AG08396 (cell line): ENCODE measurements at regions not wholly inside any gene's neighbourhood (a gene's known extent, or its start where the extent isn't known, plus 50 kb on each side); places are given as distances from the start of the nearest gene placed in this dataset.

ENCODE experiments used
- DNase-seq: peaks from one replicate; pipeline ENCODE4 v3.0.0; 2012; ENCODE audit warnings: low spot score, mixed read lengths

DNA sequence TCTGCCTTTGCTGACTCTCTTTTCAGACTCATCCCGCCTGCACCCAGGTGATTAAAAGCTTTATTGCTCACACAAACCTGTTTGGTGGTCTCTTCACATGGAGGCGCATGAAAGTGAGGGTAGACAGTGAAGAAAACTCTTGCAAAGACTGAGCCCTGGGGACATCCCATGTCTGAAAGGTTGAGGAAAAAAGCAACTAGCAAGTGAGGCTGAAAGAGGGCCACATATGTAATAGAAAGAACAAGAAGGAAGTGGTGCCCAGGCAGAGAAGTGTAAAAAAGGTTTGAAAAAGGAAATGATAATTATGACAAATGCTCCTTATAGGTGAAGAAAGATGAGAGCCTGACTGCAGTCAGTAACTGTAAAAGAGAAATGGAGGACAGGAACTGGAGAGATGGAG, 115.9 kb upstream of the NEK7 start:
- no peak for DNase-seq

DNA sequence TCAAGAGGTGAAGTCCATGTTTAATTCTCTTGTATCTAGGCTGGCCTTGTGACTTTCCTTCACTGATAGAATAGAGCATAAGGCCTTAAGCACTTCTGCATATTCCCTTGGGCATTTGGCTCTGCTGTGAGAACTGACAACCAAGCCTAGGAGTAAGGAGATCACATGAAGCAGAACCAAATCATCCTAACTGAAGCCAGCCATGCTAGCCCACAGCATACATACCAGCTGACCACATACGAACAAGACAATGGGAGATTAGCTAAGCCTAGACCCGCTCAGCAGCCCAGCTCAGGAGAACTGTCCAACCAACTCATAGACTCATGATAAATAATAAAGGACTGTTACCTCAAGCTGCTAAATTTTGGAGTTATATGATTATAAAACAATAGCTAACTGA, 114.6 kb upstream of the NEK7 start:
- DNase-seq, result no peak

DNA sequence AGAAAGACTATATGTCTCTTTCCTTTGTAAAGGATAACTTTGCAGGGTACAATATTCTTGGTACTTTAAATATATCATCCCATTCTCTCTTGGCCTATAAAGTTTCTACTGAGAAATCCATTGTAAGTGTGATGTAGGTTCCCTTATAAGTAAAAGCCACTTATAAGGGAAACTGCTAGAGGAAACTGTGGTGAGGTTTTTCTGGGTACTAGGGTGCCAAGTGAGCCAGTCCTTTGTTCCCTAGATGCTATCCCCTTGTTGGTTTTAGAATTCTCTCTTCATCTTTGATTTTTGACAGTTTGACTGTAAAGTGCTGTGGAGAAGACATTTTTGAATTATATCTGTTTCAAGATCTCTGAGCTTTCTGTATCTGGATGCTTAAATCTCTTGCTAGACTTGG, 108.9 kb upstream of the NEK7 start:
- no peak for DNase-seq

DNA sequence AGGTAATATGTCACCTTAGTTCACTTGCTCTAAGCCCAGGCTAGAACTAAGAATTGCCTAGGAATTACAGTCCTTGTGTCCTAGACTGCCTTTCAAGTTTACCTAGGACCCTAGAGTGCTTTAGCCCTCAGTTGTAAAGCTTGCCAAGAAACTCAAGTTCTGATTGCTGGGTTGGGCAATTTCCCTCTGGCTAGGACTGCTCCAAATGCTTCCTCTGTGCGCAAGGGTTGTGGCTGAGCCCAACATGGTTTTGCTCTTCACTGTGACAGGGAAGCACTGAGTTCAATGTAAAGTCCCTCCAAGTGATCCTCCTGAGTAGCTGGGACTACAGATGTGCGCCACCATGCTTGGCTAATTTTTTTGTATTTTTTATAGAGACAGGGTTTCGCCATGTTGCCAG, 102.3 kb upstream of the NEK7 start:
- no peak for DNase-seq

DNA sequence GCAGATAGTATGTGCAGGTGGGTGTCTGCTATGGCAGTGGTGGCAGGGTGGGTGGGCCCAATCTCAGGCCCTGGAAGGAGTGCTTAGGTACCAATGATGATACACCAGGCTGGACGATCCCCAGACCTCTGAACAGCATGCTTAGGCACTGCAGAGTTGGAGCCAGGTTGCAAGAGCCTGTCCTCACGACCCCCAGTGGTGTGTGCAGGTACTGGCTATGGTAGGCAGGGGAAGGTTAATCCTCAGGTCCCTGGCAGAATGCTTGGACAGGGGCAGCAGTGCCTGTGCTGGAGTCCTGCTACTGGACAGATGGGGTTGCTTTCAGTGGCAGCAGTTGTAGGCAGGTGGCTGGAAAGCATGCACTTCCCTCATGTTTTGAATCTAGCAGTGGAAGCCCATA, 100.5 kb upstream of the NEK7 start:
- DNase-seq, result no peak

DNA sequence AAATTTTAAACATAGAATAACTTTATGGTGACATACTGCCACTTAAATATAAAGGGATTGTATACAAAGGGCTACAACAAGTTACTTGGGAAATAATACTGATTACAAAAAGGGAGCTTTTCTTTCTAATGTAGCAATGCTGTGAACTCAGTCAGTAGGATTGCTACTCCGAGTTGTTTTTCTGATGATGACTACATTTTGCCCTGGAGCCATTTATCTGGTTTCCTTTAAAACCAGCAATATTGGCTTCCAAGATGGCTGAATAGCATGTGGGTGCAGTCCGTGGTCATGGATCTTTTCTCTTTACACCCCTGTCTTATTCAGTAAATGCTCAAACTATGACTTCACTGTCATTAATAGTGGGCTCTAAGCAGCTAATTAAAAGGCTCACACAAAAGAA, 92.6 kb upstream of the NEK7 start:
- no peak for DNase-seq

DNA sequence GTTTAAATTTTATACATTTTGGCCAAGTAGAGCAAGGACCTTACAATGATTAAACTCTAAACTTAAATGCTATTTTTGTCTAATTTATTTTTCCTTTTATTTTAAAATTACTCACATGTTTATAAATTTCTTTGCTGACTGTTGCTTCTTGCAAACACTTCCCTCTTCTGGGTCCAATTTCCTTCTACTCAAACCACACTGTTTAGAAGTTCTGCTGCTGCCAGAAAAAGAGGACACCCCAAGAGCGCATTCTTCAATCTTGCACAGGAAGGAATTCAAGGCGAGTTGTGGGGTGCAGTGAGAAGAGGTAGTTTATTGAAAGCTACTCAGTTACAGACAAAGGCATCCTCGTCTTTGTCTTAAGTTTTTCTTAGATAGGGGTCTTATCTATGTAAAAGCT, 88.5 kb upstream of the NEK7 start:
- DNase-seq, result peak; percentile 9

DNA sequence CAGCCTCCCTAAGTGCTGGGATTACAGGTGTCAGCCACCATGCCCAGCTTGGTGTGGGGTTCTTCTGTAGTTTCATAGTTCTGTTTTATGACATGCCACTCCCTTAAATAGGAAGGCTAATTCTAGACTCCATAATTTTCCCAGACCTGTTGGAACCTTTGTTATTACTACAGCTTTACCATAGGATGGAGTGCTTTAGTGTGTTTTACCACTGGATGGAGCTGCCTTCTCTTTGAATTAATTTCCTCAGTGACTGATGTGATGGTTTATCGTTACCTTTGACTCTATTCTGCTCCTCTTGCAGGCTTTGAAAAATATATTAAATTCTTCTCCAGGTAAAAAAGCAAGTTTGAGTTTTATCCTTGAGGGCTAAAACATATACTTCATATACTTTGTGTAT, 84.6 kb upstream of the NEK7 start:
- DNase-seq, result no peak

DNA sequence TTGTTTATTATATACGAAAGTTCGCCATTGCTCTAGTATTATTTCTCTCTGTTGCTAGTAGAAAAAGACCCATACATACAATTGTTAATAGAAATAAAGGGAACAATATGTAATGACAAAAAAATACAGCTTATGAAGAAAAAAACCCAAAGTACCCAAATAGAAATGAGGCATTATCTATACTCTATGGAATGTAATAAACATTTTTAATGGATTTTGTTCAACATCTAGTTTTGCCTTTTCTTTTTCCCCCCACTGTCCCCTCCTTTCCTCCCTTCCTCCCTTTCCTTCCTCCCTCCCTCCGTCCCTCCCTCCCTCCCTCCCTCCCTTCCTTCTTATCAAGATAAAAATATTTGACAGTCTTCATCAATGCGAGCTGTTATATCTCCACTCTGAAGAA, 81.5 kb upstream of the NEK7 start:
- DNase-seq, result no peak

DNA sequence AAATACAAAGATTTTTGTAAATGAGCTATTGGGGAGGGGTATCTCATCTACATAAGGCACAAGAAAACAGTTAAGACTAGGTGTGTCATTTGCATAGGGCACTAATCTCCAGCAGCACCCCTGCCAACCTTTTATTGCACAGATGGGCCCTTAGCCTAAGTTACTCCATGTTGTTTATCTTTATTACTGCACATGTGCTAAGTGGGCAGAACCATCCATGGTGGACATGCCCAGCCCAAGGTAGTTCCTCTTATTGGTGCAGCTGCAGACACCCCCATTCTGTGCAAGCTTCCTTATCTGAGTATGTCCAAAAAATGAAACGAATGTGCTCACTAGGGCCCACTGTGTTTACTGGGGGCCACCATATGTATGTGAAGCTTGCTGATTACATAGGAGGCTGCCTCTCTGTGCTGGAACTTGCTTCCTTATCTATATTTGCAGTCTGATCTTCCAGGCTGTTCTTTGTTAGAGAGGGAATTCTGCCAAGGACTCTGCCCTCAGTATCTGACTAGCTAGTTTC, 77.3 kb upstream of the NEK7 start:
- no peak for DNase-seq

DNA sequence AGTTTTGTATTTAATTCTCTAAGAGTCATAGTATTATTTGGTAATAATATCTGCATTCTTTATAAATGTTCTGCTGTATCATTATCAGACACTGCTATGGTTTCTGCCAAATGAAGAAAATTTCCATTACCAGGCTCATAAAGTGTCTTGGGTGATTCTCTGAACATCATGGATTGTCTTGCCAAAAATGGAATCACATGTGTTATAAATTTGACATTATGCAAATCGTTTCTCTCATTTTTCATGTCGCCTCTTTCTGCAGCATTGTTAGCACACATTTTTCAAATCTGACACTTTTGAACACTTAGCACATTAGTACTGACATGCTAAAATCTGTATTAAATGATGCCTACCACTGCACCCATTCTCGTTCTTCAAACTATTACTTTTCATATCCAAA, 74.2 kb upstream of the NEK7 start:
- no peak for DNase-seq

DNA sequence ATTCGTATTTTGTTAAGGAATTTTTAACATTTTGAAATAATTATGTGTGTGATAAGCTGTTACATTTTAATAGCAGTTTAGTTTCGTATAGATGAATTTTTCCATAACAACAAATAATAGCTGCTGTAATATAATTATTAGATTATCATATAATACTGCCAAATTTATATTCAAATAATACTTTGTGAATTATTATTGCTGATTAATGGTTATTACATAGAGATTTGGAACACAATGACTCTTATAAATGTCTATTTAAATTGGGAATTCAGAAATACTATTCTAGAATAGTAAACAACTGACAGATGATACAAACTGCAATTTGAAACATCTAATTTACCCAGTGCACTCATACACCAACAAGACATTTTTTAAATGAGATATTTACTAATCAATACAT, 73.2 kb upstream of the NEK7 start:
- no peak for DNase-seq

DNA sequence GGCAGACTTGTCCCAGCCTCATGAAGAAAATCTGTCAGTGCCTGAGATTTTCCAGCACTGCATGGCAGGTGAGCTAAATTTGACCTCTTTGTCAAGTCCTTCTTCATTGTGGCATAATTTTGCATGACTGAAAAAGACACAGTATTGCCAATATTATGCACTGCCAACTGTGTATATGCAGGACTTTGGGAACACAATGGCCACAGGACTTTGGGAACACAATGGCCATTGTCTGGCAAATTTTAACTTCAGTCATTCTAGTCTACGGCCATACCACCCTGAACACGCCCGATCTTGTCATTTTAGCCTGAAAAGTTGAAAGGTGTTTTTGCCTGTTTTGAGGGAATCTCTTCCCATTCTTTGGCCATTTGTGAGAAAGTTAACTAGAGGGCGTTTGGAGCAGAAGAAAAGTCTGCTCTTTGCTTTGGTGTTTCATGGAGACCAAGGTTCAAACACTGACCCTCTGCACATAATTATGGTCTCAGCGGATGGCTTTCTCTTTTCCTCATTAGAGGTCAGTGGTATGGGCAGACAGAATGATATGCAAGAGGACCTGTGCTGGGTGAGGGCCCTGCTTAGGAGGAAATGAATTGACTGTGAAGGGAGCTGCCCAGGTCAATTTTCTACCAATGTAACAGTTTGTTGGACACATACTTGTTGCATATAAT, 72.4 kb upstream of the NEK7 start:
- no peak for DNase-seq

DNA sequence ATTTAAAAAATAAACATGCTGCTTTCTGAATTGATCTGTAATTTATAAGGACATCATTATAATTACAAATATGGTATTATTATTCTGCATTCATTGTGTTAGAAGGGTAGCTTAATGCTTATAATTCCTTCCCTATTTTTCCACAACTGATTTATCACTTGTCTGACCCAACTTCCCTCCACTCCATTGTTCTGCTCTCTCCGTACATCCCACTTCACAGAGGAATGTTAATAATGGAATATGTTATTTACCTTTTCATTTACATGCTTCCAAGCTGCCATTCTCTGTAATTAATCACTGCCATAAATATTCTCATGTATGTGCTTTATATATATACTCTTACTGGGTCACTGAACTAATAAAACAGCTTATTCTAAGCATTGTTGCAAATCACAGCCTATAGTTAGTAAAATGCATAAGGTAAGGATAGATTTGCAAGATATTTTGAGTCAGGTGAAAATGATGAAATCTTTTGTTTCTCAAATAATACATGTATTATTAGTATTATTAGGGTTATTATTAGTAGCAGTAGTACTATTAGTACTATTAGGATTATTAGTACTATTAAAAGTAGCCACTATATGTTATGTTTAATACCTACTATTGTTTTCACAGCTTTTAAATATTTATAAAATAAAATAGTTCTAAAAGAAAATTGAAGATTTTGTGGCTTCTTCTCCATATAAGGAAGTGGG, 70.6 kb upstream of the NEK7 start:
- no peak for DNase-seq

DNA sequence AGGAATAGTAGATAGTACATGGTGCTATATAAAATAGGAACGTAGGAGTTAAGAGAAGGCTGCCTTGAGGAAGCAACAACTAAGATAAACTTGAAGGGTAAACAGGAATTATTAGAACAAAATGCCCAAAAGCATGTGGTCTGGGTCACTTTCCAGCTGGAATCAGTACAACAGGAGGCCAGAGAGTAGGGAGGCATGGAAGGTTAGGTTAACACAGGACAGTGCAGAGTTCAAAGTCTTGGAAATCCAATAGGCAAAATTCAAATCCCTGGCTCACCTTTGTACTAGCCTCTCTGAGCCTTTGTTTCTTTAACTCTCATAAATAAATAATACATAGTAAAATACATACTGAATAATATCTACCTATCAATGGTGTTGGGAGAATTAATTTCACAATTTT, 69.0 kb upstream of the NEK7 start:
- no peak for DNase-seq

DNA sequence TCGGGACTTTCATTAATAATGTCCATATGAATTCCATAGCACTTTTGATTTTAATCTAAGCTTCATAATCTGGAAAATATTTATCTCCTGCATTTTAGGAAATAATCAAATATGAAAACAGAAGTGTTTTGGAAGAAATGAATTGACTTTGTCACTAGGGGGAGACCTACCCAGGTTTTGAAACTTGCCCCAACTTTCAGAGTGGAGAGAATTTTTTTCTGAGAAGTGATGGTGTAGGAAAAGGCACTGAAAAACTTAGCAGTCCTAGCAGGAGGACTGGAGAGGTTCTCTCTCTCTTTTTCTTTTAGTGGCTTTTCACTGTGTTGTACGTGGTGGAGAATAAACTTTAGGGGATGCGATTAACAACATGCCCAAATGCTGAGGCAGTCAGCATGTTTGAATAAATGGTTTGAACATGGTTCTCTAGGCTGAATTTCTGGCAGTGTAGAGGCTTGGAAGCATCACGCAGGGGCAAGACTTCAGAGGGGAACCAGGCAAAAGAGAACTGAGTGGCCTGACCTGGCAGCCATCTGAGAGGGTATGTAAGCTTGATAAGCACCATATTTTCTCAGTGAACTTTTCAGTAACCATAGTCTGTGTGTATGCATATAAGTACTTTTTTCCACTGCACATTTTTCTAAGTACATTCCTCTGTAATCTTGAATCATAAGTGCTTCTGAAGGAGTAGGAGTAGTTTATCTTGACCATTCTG, 68.3 kb upstream of the NEK7 start:
- DNase-seq, result peak; percentile 36

DNA sequence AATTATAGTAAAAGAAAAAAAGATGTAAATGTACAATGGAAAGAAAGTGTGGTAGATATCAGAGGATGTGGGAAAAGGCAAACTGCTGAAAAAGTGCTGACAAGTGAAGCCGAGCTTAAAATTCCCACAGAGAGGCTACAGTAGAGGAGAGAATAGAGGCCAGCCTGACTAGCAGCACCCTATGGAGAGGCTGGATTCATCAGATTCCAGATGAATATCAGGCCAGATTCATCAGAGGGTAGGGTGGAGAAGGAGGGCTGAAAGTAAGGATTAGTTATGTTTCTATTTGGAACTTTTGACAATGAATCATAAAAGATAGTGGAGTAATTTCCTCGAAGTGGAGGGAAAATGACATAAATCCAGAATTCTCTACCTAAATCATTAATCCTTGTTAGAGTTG, 60.4 kb upstream of the NEK7 start:
- no peak for DNase-seq

DNA sequence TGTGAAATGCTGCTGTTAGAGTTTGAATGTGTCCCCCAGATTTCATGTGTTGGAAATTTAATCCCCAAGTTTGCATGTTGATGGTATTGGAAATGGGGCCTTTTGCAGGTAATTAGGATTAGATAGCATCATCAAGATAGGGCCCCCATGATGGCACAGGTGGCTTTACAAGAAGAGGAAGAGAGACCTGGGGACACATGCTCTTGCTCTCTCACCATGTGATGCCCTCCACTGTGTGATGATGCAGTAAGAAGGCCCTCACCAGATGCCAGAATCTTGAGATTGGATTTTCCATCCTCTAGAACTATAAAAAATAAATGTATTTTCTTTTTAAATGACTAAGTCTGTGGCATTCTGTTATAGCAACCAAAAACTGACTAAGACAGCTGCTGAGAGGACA, 57.0 kb upstream of the NEK7 start:
- no peak for DNase-seq

DNA sequence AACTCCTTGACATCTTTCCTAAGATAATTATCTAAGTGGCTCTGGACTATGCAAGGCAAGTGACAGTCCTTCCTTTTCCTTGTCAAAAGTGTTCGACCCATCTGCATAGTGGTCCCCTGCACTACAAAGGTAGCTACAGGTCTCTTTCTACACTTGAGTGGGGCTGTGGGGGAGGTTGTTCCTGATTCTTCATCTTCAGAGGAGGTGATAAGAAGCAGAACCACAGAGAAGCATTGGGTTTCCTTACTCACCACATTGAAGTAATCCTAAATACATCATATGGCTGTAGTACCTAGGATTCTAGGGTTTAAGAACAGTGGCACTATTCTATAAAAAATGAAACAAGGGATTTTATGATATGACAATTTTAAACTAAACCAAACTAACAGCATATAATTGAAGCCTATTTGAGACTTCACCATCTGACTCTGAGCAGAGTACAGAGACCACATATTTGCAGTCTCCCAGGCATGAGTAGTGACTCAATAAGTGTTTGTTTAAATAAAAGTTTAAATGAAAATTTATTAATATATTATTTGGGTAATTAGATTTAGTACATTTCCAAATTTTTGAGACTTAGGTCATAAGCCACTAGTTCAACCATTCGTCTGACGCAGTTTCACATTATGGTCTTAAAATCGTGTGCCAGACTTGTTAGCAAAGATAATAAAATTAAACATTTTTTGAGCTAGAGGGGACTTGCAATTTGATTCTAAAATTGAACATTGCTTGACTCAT, 54.9 kb upstream of the NEK7 start:
- DNase-seq, result no peak

DNA sequence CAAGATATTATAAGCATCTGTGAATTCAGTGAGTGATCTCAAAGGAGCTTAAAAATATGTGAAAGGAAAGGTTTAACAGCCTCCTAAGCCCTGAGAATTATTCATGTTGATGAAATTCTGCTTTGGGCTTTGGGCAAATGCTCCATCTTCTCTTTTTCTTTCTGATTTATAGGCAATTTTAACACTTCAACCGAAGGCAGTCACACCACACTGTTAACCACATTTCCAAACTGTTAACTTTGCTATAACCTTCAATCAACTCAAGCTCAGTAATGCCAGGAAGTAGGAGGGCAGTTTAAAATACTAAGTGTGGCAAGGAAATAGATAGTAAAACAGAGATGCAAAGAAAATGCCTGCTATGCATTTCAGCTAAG, 54.4 kb upstream of the NEK7 start:
- DNase-seq, result no peak

DNA sequence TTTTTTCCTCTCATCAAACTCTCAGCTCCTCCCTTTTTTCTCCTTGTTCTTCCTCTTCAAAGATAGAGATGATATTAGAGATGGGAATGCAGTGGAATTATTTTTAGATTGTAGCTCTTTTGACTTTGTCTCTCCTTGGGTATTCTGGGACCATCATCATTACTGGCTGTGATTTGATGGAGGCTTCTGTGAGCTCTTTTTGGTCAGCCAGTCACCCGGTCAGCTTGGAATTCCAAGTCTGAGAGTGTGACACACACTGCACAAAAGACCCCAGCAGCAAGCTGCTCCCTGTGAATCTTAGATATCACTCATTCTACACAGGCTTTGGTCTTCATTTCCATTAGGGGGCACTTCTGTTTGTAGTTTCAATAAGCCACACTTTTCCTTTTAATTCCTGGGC, 51.6 kb upstream of the NEK7 start:
- no peak for DNase-seq

DNA sequence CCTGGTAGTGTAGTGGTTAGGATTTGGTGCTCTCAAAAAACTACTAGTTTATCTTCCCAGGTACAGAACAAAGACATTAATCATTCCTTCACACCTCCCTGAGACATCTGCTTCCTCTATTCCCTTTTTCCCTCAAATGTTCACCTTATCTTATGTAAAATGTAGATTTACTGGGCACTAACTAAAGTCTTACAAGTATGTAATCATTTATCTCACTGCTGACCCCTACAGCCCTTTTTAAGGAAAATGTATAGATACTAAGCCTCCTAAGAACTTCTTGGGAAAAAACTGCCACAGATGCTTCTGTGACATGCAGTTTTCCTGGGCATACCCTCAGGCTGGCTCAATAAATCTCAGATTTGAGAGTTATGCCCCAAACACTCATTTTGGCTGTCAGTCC, 50.8 kb upstream of the NEK7 start:
- no peak for DNase-seq
